HG03280 (cell line): ENCODE measurements at regions not wholly inside any gene's neighbourhood (a gene's known extent, or its start where the extent isn't known, plus 50 kb on each side); places are given as distances from the start of the nearest gene placed in this dataset.
"Not testable (repeated sequence)": the region's sequence is repeated elsewhere in the genome, so short reads cannot be mapped to it uniquely, and the experiment has no call there.

Experiments
- ATAC-seq: cut with Tn5 transposase; IDR thresholded peaks from one replicate; pipeline ENCODE4 v1.9.1; 2021; ENCODE audit warnings: mild to moderate bottlenecking, moderate library complexity; ENCODE audit not compliant: unreplicated experiment

DNA sequence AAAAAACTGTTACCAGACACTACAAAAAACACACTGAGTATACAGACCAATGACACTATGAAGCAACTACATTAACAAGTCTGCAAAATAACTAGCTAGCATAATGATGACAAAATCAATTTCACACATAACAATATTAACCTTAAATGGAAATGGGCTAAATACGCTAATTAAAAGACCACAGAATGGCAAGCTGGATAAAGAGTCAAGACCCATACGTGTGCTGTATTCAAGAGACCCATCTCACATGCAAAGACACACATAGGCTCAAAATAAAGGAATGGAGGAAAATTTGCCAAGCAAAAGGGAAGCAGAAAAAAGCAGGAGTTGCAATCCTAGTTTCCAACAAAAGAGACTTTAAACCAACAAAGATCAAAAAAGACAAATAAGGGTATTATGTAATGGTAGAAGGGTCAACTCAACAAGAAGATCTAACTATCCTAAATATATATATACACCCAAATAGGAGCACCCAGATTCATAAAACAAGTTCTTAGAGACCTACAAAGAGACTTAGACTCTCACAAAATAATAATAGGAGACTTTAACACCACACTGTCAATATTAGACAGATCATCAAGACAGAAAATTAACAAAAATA lies 158.6 kb downstream of the ALDH8A1 start:
- ATAC-seq = not testable (repeated sequence)

DNA sequence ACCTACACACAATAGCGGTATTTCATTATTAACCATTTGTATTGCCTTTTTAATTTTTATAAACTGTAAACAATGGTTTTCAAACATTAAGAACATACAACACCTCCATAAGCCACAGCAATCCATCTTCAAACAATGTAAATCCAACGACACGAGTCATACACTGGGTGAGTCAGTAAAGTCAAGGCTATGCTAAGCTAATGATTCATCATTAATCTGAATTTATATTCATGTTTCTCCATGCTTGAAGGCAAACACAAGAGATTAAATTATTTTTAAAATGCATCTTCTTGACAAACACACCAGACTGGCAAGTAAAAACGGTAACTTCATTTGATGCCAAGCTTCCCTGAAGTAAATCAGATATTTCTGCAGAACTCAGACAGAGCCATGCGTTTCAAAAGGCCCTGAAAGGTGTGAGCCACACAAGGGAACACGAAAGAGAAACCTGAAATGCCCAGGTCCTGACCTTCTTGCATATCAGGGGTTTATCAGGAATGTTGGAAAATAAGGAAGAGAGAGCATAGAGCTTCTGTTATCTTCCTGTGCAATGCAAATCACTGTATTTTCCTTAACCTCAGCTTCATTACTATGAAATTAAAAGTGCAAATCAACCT lies 162.5 kb downstream of the ALDH8A1 start:
- ATAC-seq = no peak

DNA sequence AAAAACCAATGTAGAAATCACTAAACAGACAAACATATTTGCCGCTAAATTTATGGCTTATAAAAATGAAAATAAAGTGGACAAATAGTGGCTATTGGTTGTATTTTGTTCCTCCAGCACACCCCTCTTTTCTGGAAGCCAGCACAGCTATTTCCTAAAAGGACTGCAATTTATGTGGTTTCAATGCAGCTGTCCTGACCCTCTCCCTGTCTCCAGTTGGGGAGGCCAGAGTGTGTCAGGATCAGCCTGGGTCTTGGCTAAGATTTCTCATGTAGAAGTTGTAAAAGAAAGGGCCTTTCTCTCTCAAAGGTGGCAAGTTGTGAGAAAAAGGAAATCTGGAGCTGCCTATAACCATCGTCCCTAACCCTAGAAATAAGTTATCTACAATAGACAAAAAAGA lies 165.6 kb downstream of the ALDH8A1 start:
- no peak for ATAC-seq

DNA sequence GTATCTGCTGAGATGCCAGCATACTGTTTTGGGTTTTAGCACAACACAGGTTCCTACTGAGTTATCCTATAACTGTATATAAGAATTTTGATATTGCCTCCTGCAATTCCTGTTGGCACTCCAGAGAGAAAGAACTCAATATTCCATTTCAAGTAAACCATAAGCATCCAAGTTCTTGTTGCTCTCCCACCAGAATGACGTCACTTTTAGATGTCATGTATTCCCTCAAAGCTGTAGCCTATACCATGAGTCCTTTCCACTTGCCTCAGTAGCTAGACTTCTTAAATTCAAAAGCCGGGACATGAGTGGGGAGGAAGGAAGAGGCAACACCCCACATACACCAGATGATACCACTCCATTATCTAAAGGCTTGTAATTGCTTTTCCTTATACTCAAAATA lies 171.5 kb downstream of the ALDH8A1 start:
- ATAC-seq = no peak

DNA sequence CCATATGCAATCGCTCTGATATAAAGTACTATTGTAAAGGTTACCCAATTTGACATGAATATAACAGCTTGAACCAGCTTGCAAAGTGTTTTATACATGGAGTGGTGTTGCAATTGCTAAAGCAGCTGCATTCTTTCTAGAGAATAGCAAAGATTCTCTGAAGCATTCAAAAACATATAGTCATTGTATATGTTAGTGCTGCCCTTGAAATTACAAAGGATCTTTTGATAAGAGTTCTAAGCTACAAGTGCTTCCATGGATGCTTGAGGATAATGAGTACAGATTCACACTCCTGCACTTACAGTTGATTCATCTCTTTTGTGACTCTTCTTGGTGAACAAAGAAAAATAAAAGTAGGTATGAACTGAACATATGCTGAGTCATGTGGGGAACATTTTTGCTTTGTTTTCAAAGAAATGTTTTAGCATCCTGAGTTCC lies 175.7 kb downstream of the ALDH8A1 start:
- no peak for ATAC-seq

DNA sequence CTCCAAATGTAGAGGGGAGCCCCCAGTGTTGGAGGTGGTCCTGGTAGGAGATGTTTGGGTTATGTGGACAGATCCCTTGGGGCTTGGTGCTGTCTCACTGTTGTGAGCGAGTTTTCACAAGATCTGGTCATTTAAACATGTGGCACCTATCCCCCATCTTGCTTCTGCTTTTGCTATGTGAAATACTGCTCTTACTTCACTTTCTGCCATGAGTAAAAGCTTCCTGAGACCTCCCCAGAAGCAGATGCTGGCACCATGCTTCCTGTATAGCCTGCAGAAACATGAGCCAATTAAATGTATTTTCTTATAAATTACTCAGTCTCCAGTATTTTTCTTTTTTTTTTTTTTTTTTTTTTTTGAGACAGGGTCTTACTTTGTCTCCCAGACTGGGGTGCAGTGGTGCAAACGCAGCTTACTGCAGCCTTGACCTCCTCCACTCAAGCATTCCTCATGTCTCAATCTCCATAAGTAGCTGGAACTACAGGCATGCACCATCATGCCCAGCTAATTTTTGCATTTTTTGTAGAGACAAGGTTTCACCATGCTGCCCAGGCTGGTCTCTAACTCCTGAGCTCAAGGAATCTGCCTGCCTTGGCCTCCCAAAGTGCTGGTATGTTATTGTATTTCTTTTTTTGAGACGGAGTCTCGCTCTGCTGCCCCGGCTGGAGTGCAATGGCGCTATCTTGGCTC lies 177.1 kb downstream of the ALDH8A1 start:
- ATAC-seq = no peak

DNA sequence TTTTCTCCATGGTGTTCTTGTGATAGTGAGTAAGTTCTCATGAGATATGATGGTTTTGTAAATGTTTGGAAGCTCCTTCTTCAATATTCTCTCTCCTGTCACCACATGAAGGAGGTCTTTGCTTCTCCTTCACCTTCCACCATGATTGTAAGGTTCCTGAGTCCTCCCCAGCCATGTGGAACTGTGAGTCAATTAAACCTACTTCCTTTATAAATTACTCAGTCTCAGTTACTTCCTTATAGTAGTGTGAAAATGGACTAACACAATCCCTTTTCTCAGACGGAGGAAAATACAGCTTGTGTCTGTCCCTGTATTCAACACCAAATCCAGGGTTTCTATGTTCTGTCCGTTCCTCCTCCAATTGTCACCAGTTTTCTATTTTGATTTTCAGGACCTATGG lies 181.0 kb downstream of the ALDH8A1 start:
- no peak for ATAC-seq

DNA sequence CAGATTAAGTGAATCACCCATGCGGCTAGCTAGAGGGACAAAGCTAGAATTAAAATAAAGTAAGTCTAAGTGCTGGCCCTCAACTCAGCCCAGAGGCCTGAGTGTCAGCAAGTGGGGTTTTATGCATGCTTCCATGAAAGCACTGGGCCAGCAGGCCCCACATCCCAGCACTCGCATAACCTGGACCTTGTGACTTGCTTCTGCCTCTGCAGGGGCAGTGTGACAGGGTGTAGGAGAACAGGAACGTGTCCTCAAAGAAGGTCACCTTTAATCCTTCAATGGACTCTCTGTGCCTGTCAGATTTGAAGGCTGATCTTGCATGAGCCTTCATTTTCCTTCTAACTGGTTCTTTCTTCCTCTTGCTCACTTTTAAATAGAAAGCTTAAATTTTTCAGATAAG lies 183.4 kb downstream of the ALDH8A1 start:
- ATAC-seq = no peak

DNA sequence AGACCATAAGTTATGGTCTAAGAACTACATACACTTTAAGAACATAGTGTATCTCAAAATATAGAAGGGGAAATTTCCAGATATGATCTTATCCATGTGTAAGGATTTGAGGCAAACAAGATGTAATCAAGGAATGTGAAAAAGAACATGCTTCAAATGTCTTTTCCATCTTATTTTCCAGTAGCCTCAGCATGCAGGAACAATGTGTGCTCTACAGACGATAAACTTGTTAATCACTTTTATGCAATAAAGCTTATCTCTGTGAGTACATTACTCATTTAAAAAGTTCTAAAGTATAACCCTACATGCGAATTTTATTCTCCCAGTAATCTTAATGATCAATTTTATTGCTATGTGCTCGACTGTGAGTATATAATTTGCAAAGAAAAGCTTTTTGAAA lies 185.2 kb downstream of the ALDH8A1 start:
- no peak for ATAC-seq

DNA sequence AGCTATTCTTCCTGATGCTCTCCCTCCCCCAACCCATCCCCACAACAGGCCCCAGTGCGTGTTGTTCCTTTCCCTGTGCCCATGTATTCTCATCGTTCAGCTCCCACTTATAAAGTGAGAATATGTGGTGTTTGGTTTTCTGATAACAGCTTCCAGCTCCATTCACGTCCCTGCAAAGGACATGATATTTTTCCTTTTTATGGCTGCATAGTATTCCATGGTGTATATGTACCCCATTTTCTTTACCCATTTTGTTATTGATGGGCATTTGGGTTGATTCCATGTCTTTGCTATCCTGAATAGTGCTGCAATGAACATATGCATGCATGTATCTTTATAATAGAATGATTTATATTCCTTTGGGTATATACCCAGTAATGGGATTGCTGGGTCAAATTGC lies 186.3 kb downstream of the ALDH8A1 start:
- ATAC-seq = not testable (repeated sequence)

DNA sequence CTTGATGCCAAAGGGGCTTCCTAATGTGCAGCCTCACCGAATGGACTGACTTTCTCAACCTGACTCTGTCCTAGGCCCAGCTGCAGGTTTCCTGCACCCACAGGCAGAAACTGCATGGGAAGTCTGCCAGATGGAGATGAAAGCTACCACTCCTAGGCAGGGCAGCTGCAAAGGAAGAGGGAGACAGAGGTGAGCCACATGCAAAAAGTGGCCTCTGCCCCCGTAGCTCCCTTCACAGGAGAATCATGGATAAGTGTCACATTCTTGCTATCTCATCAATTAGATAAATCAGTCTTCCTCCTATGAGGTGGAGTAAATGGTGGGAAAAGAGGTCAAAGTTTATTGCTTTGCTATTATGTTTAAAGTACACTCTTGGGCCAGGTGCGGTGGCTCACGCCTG lies 191.3 kb downstream of the ALDH8A1 start:
- no peak for ATAC-seq

DNA sequence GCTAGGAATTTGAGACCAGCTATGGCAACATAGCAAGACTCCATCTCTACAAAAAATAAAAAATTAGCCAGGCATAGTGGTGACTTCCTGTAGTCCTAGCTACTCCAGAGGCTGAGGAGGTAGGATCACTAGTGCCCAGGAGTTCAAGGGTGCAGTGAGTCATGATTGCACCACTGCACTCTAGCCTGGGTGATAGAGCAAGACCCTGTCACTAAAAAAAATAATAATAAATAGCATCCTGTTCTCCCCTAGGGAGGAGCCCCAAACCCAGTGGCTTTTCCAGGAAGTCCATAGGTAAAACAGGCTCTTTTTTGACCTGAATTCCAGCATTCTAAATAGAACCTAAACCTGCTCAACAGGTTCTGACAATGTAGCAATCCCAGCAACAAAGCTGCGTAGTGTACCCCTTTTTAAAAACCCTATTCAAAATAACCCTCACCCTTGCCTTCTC lies 192.0 kb downstream of the ALDH8A1 start:
- ATAC-seq = no peak

DNA sequence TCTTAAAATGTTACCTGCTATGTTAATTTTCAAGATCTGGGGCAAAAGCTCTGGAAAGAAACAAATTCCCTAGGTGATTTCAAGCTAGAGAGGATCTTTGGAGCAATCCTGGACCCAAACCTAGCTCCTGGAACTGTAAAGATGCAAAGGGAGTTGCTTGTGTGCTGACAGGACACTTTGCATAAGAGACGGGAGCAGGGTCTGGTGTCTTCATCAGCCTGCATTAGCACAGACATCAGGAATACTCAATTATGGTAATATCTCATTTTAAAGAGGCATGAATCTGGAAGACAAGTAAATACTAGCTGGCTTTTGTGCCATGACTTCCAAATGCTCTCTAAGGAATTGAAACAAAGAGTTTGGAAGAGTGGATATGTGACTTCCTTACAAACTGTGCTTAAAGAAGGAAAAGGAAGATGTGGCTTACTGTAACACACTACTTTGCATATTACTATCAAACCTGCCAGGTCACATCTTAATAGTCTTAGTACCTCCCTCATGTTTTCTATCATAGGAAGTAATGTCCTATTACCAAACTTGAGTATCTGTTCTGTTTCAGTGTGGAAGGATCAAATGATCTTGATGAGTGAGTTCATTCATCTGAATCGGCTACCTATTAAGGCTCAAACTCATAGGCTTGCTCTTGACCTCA lies 193.4 kb downstream of the ALDH8A1 start:
- no peak for ATAC-seq

DNA sequence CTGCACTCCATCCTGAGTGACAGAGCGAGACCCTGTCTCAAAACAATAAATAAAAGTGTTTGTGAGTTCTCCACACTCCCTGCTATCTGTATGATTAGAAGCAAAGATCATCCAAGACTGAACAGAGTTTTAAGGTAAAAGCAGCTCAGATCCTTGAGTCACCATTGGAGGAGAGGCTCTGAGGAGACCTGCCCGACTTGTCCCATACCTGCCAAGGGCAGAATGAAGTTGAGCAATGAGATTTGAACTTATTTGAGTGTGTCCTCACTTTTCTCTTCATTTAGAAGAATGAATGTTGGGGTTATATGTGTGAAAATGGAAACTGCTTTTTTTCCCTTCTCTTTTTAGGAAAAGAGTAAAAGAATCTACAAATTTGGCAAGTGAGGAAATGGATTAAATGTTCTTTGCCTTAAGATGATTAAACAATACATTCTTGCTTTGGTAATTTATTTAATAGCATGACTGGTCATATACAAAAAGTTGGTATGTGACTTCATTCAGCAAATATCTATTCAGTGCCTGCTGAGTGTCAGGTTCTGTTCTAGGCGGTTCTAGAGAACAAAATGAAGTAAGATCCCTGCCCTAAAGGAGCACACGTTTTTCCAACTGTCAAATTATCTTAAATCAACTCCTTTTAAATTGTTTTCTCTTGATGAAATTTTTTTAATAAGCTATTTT lies 195.7 kb downstream of the ALDH8A1 start:
- no peak for ATAC-seq

DNA sequence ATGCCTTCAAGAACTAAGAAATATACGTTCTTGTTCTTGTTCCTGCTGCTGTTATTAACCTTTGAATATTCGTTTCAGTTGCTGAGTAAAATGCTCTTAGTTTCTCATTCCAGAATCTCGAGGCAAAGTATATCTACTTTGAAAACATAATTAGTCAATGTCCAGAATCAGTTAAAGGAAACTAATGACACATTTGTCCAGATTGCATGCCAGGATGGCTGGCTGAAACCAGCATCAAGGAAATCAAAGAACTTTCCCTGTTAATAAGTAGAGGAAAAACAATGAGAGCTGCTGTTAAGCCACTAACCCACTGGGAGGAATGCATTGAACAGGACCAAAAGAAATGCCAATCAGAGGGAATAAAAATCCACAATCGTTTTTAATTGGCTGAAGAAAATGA lies 196.9 kb downstream of the ALDH8A1 start:
- ATAC-seq = no peak

DNA sequence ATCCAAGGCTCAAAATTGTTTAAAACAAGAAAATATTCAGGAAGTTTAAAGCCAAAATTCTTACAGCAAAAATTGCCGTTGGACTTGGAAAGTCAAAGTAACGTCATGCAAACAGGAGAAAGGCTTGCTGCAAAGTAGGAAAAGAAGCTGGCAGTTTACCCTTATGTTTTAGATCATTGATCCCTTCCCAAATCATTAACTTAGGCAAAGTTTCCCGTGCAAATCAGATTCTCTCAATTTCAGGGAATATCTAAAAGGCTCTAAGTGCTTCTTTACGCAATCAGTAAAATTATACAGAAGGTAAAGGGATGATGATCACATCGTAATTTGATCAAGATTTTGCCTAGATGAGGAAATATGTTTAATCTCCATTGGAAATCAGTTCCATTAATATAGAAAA lies 197.5 kb downstream of the ALDH8A1 start:
- ATAC-seq = no peak

DNA sequence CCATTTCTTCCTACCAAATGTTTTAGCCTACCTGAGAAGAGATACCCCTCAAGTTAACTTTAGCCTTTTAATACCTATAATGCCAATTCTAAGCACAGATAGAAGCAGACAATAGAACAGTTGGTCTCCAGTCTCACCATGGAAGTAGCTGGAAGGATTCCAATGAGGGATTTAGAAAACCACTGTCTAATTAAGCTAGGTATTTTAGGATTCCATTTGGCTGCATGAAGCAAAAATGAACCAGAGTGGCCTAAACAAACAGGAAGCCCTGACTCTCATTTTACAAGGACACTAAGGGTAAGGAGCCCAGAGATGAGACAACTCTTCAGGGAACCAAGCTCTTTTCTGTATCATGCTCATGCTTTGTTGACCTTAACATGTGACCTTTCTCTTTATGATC lies 199.2 kb downstream of the ALDH8A1 start:
- no peak for ATAC-seq

DNA sequence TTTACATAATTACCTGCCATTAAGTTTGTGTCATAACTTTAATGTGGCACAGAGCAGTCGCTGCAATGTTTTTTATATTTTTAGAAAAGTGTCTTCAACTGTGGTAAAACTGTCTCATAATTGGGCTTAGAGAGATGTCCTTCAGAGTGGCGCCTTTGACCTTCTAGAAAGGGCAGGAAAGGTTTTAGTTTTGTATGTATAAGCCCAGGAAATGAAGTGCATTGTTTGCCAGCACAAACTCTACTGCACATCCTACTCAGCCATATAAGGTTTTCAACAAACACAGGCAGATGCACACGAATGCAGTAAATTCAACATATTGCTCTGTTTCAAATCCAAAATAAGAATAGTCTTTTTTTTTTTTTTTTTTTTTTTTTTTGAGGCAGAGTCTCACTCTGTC lies 201.4 kb downstream of the ALDH8A1 start:
- ATAC-seq = no peak

DNA sequence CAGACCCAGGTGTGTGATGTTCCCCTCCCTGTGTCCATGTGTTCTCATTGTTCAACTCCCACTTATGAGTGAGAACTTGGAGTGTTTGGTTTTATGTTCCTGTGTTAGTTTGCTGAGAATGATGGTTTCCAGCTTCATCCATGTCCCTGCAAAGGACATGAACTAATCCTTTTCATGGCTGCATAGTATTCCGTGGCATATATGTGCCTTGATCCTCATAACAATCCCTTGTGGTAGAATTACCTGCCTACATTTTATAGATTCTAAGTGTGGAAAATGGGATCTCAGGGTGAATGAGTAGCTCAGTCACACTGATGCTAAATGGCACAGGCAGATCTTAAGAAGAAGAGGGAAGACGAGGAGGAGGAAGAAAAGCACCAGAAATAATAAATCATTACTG lies 202.7 kb downstream of the ALDH8A1 start:
- ATAC-seq = not testable (repeated sequence)

DNA sequence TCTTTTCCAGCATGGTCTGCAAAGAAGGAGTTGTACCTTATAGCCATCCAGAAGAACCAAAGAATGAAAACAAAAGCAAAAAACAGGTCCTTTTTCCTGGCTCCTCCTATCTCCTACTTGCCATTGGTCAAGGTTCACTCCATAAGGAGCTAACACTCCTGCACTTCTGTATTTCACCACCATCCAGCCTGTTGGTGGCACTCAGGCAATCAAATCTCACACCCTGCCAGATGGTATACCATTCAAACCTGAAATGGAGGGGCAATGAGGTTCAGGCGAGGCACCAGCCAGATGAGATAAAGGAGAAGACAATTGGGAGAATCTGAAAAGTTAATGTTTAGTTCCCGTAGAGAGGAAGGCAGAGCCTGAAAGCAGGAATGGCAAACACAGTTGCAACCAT lies 203.8 kb downstream of the ALDH8A1 start:
- no peak for ATAC-seq

DNA sequence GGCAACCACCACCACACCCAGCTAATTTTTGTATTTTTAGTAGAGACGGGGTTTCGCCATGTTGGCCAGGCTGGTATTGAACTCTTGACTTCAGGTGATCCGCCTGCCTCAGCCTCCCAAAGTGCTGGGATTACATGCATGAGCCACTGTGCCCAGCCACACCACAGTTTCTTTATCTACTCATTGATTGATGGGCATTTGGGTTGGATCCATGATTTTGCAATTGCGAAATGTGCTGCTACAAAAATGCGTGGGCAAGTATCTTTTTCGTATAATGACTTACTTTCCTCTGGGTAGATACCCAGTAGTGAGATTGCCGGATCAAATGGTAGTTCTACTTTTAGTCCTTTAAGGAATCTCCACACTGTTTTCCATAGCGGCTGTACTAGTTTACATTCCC lies 204.7 kb downstream of the ALDH8A1 start:
- ATAC-seq = not testable (repeated sequence)
